Keratinocyte (primary cell): ENCODE measurements at regions not wholly inside any gene's neighbourhood (a gene's known extent, or its start where the extent isn't known, plus 50 kb on each side); places are given as distances from the start of the nearest gene placed in this dataset.

Experiments
- DNase-seq: peaks from one replicate; pipeline ENCODE4 v3.0.0-alpha.2; 2011; ENCODE audit warnings: low read depth, missing footprints, low spot score
- FAIRE-seq: peaks from 2 replicates; lab custom pipeline; 2011; peaks lifted over from hg19 to GRCh38; lab: Jason Lieb, UNC
- H2AFZ ChIP-seq: 2 replicates; pipeline ENCODE4 v1.6.0; 2012; ENCODE audit warnings: low read length, control low read depth, inconsistent platforms; ENCODE audit not compliant: control insufficient read depth
- H3K27ac ChIP-seq: 2 replicates; pipeline ENCODE4 v1.5.1; 2011; ENCODE audit warnings: low read length; ENCODE audit not compliant: control insufficient read depth, insufficient read depth
- H3K27me3 ChIP-seq: 3 replicates; pipeline ENCODE4 v1.6.0; 2011; ENCODE audit warnings: low read length; ENCODE audit not compliant: control insufficient read depth, insufficient read depth; ENCODE audit errors: extremely low read depth
- H3K36me3 ChIP-seq, 2 experiments: 2 replicates in 1 of 2; 3 replicates in 1 of 2; pipeline ENCODE4 v1.5.1; 2011; ENCODE audit warnings: low read length in 2 of 2, mild to moderate bottlenecking in 1 of 2; ENCODE audit not compliant: control insufficient read depth in 2 of 2, insufficient read depth in 2 of 2; ENCODE audit errors: extremely low read depth in 1 of 2
- H3K4me1 ChIP-seq: 3 replicates; pipeline ENCODE4 v1.5.1; 2011; ENCODE audit warnings: low read length; ENCODE audit not compliant: control insufficient read depth, insufficient read depth; ENCODE audit errors: extremely low read depth
- H3K4me2 ChIP-seq: 3 replicates; pipeline ENCODE4 v1.6.0; 2011; ENCODE audit warnings: low read depth, low read length; ENCODE audit not compliant: control insufficient read depth, insufficient read depth; ENCODE audit errors: extremely low read depth
- H3K4me3 ChIP-seq, 3 experiments: fragments of 200-600 bp in 1 of 3; sonication (generic) in 1 of 3; 2 replicates in 2 of 3; 3 replicates in 1 of 3; pipeline ENCODE4 v1.5.1; 2011 to 2016; ENCODE audit warnings: low read length in 3 of 3, mild to moderate bottlenecking in 3 of 3, control low read depth in 2 of 3, inconsistent platforms in 1 of 3, low read depth in 1 of 3, mixed read lengths in 1 of 3, mixed run types in 1 of 3, moderate library complexity in 1 of 3; ENCODE audit not compliant: control insufficient read depth in 2 of 3, insufficient read depth in 2 of 3; ENCODE audit errors: extremely low read depth in 1 of 3
- H3K79me2 ChIP-seq: 2 replicates; pipeline ENCODE4 v1.6.0; 2012; ENCODE audit warnings: low read length; ENCODE audit not compliant: control insufficient read depth, insufficient read depth
- H3K9ac ChIP-seq: 3 replicates; pipeline ENCODE4 v1.6.0; 2011; ENCODE audit warnings: low read length; ENCODE audit not compliant: control insufficient read depth, insufficient read depth; ENCODE audit errors: extremely low read depth
- H3K9me1 ChIP-seq: 3 replicates; pipeline ENCODE4 v1.6.0; 2011; ENCODE audit warnings: low read length; ENCODE audit not compliant: control insufficient read depth, insufficient read depth; ENCODE audit errors: extremely low read depth
- H3K9me3 ChIP-seq: 2 replicates; pipeline ENCODE4 v1.5.1; 2012; ENCODE audit warnings: low read depth, low read length; ENCODE audit not compliant: control insufficient read depth
- H4K20me1 ChIP-seq: 3 replicates; pipeline ENCODE4 v1.6.0; 2011; ENCODE audit warnings: low read length; ENCODE audit not compliant: control insufficient read depth, insufficient read depth; ENCODE audit errors: extremely low read depth
- EZH2 ChIP-seq: IDR thresholded peaks from one replicate; pipeline ENCODE4 v1.6.1; 2012; ENCODE audit warnings: inconsistent platforms, mild to moderate bottlenecking, low read length, moderate library complexity
- dilution Hi-C: fragments of 300-500 bp; cut with MboI; formaldehyde crosslinking; loops from one replicate; pipeline ENCODE4 v1.7.0; 2020; ENCODE audit warnings: low sequenced_read_pairs; ENCODE audit not compliant: extremely low pct_ligation_motif_present
- TF ChIP-seq, protein P1 (sequence below), 3 experiments: IDR thresholded peaks in 1 of 3; conservative IDR thresholded peaks in 1 of 3; optimal IDR thresholded peaks in 1 of 3; 2 replicates in 2 of 3; 3 replicates in 1 of 3; pipeline versions ENCODE3 to v1.5.1; 2011; ENCODE audit warnings: low read length in 3 of 3, mild to moderate bottlenecking in 3 of 3, moderate library complexity in 2 of 3, control low read depth in 1 of 3, inconsistent platforms in 1 of 3; ENCODE audit not compliant: insufficient read depth in 2 of 3; ENCODE audit errors: extremely low read depth in 1 of 3

DNA sequence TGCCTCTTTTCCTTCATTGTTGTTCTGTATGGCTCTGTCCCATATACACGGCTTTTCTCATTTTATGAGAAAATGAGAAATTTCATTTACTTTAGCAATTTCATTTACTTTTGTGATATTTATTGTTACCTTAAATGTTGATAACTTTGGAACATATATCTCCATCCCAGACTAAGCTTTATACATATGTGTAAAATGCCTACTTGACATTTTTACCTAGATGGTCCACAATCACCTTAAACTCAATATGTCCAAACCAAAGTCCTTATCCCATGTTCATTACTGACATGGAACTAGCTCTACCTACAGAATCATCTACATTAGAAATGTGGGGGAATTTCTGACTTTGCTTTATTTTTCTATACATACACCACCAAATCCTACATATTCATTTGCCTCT lies 590.5 kb upstream of the CT83 start:
- no peaks in the 10 kb centered on the region for H3K4me1 ChIP-seq
- H4K20me1 ChIP-seq, result no peaks in the 10 kb centered on the region
- H2AFZ ChIP-seq, result no peak overlapping the region
- TF ChIP-seq, protein P1, sequence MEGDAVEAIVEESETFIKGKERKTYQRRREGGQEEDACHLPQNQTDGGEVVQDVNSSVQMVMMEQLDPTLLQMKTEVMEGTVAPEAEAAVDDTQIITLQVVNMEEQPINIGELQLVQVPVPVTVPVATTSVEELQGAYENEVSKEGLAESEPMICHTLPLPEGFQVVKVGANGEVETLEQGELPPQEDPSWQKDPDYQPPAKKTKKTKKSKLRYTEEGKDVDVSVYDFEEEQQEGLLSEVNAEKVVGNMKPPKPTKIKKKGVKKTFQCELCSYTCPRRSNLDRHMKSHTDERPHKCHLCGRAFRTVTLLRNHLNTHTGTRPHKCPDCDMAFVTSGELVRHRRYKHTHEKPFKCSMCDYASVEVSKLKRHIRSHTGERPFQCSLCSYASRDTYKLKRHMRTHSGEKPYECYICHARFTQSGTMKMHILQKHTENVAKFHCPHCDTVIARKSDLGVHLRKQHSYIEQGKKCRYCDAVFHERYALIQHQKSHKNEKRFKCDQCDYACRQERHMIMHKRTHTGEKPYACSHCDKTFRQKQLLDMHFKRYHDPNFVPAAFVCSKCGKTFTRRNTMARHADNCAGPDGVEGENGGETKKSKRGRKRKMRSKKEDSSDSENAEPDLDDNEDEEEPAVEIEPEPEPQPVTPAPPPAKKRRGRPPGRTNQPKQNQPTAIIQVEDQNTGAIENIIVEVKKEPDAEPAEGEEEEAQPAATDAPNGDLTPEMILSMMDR (optimal IDR thresholded peaks at IDR 0.05 in 1 of 3, IDR thresholded peaks at IDR 0.05 in 1 of 3, conservative IDR thresholded peaks at IDR 0.05 in 1 of 3; ENCODE audit: extremely low read depth in 1 of 3, insufficient read depth in 2 of 3, low read length in 3 of 3), result no peak
- TF ChIP-seq EZH2, result no peak
- H3K9me3 ChIP-seq, result no peaks in the 10 kb centered on the region
- H3K27ac ChIP-seq, result no peak overlapping the region
- no peak for DNase-seq
- no peak overlapping the region for H3K9ac ChIP-seq
- H3K79me2 ChIP-seq, result no peaks in the 10 kb centered on the region
- H3K9me1 ChIP-seq, result no peaks in the 10 kb centered on the region
- H3K27me3 ChIP-seq, result no peaks in the 10 kb centered on the region
- H3K4me2 ChIP-seq, result no peak overlapping the region
- no peak for FAIRE-seq
- dilution Hi-C loops, result no loop called here
- no peaks in the 10 kb centered on the region for H3K36me3 ChIP-seq
- no peak overlapping the region for H3K4me3 ChIP-seq

GRCh38 chrX:117038918-117039440 lies 576.2 kb upstream of the CT83 start:
- Histone ChIP-seq H4K20me1 (no peaks in the 10 kb centered on the region), H3K9me3 (no peaks in the 10 kb centered on the region), H3K27ac (no peak overlapping the region), H3K9ac (no peak overlapping the region), H2AFZ (no peak overlapping the region), H3K4me3 (no peak overlapping the region), H3K27me3 (no peaks in the 10 kb centered on the region), H3K4me1 (no peaks in the 10 kb centered on the region), H3K9me1 (no peaks in the 10 kb centered on the region), H3K79me2 (no peaks in the 10 kb centered on the region), H3K4me2 (no peak overlapping the region), H3K36me3 (no peaks in the 10 kb centered on the region)
- no peak for TF ChIP-seq EZH2
- TF ChIP-seq, protein P1 (optimal IDR thresholded peaks at IDR 0.05 in 1 of 3, IDR thresholded peaks at IDR 0.05 in 1 of 3, conservative IDR thresholded peaks at IDR 0.05 in 1 of 3; ENCODE audit: extremely low read depth in 1 of 3, insufficient read depth in 2 of 3, low read length in 3 of 3), result no peak
- dilution Hi-C loops, result no loop called here
- DNase-seq (no peak), FAIRE-seq (no peak)
